Thyroid gland (tissue), 4 donors: ENCODE measurements at regions not wholly inside any gene's neighbourhood (a gene's known extent, or its start where the extent isn't known, plus 50 kb on each side); places are given as distances from the start of the nearest gene placed in this dataset.

Source experiments
- DNase-seq, 2 donors: peaks; one replicate each; pipeline ENCODE4 v3.0.0-alpha.2; 2019
- H3K27ac ChIP-seq, 3 donors: fragments of 200-600 bp; sonication (generic); 1 replicate in 2 of 3; 2 replicates in 1 of 3; pipeline ENCODE4 v1.5.1; 2016 to 2019; ENCODE audit warnings: mild to moderate bottlenecking in 1 of 3, moderate library complexity in 1 of 3
- H3K27me3 ChIP-seq: fragments of 200-600 bp; sonication (generic); one replicate; pipeline ENCODE4 v1.5.1; 2019
- H3K36me3 ChIP-seq, 2 donors: fragments of 200-600 bp; sonication (generic); one replicate each; pipeline ENCODE4 v1.5.1; 2016 to 2019
- H3K4me1 ChIP-seq, 2 donors: fragments of 200-600 bp; sonication (generic); one replicate each; pipeline ENCODE4 v1.5.1; 2017 to 2019
- H3K4me3 ChIP-seq, 3 donors: fragments of 200-600 bp; sonication (generic); replicated peaks in 1 of 3; 1 replicate in 2 of 3; 2 replicates in 1 of 3; pipeline ENCODE4 v1.5.1; 2016; ENCODE audit warnings: mild to moderate bottlenecking in 1 of 3
- H3K9me3 ChIP-seq: fragments of 200-600 bp; sonication (generic); one replicate; pipeline ENCODE4 v1.5.1; 2017
- CTCF ChIP-seq, 6 experiments: fragments of 200-600 bp in 3 of 6; fragments of 450-650 bp in 3 of 6; sonication (generic) in 3 of 6; IDR thresholded peaks; one replicate each; pipeline ENCODE4 v1.5.1; 2016 to 2019; ENCODE audit warnings: antibody characterized with exemption in 6 of 6, mild to moderate bottlenecking in 2 of 6, inconsistent platforms in 1 of 6, moderate library complexity in 1 of 6
- POLR2A ChIP-seq, 2 donors: fragments of 450-650 bp; IDR thresholded peaks; one replicate each; pipeline ENCODE4 v1.6.1; 2017; ENCODE audit warnings: antibody characterized with exemption in 2 of 2, mild to moderate bottlenecking in 2 of 2, moderate library complexity in 1 of 2
- WGBS, 2 donors: methylation state at CpG; one replicate each; pipeline ENCODE4 v1.1.5; 2017; 5-methylcytosine and 5-hydroxymethylcytosine counted together
- intact Hi-C: fragments of 100-400 bp; cut with DNase I; formaldehyde crosslinking; loops from one replicate; pipeline ENCODE4 v1.15.1; 2023

- intact Hi-C loops: no loop called here
- TF ChIP-seq CTCF (IDR thresholded peaks at IDR 0.05) (no peak), POLR2A (IDR thresholded peaks at IDR 0.05) (no peak)
- Histone ChIP-seq H3K36me3 (no peaks in the 10 kb centered on the region), H3K9me3 (no peaks in the 10 kb centered on the region), H3K27me3 (no peaks in the 10 kb centered on the region), H3K4me1 (peaks cover 0 to 10% of the 10 kb centered on the region in 2 donors), H3K27ac (no peak overlapping the region), H3K4me3 (no peak overlapping the region)
- WGBS, 2 donors: 82 to 85% methylated on average over 4 of the region's 4 CpGs
- DNase-seq: no peak
Measured at GRCh38 chr4:35818520-35818919, 425.8 kb downstream of the ARAP2 start.

- TF ChIP-seq POLR2A (IDR thresholded peaks at IDR 0.05) (no peak), CTCF (IDR thresholded peaks at IDR 0.05) (no peak)
- Histone ChIP-seq H3K27ac (no peak overlapping the region), H3K9me3 (no peaks in the 10 kb centered on the region), H3K4me1 (peaks cover 0 to 18% of the 10 kb centered on the region in 2 donors), H3K36me3 (no peaks in the 10 kb centered on the region), H3K27me3 (no peaks in the 10 kb centered on the region), H3K4me3 (no peak overlapping the region)
- 72 to 85% methylated on average over 1 of the region's 1 CpG for WGBS, 2 donors
- DNase-seq: no peak
- intact Hi-C loops: no loop called here
Measured at GRCh38 chr4:35820003-35820402, 424.3 kb downstream of the ARAP2 start.

- intact Hi-C loops: no loop called here
- TF ChIP-seq POLR2A (IDR thresholded peaks at IDR 0.05) (no peak), CTCF (IDR thresholded peaks at IDR 0.05) (no peak)
- no peaks in the 10 kb centered on the region for H3K9me3 ChIP-seq
- no peak for DNase-seq
- no peaks in the 10 kb centered on the region for H3K27me3 ChIP-seq
- 87 to 89% methylated on average over 8 of the region's 8 CpGs for WGBS, 2 donors
- peaks cover 0 to 18% of the 10 kb centered on the region in 2 donors for H3K4me1 ChIP-seq
- H3K4me3 ChIP-seq: no peak overlapping the region
- no peak overlapping the region for H3K27ac ChIP-seq
- H3K36me3 ChIP-seq: no peaks in the 10 kb centered on the region
Measured at GRCh38 chr4:35824231-35824630, 420.1 kb downstream of the ARAP2 start.

GRCh38 chr4:35835893-35836292 is 408.4 kb downstream of the ARAP2 start:
- DNase-seq: no peak
- intact Hi-C loops: no loop called here
- no peak overlapping the region for H3K4me3 ChIP-seq
- TF ChIP-seq CTCF (IDR thresholded peaks at IDR 0.05) (no peak), POLR2A (IDR thresholded peaks at IDR 0.05) (no peak)
- no peaks in the 10 kb centered on the region for H3K27me3 ChIP-seq
- H3K4me1 ChIP-seq: no peaks in the 10 kb centered on the region
- H3K9me3 ChIP-seq: no peaks in the 10 kb centered on the region
- no peak overlapping the region for H3K27ac ChIP-seq
- no peaks in the 10 kb centered on the region for H3K36me3 ChIP-seq

- Histone ChIP-seq H3K27ac (no peak overlapping the region), H3K9me3 (no peaks in the 10 kb centered on the region), H3K4me1 (no peaks in the 10 kb centered on the region), H3K27me3 (no peaks in the 10 kb centered on the region), H3K36me3 (no peaks in the 10 kb centered on the region), H3K4me3 (no peak overlapping the region)
- intact Hi-C loops: no loop called here
- no peak for DNase-seq
- no peak for TF ChIP-seq POLR2A (IDR thresholded peaks at IDR 0.05)
- TF ChIP-seq CTCF (IDR thresholded peaks at IDR 0.05): no peak
Measured at GRCh38 chr4:35836596-35836995, 407.7 kb downstream of the ARAP2 start.
